ENCODE measurements at regions not wholly inside any gene's neighbourhood (a gene's known extent, or its start where the extent isn't known, plus 50 kb on each side); places are given as distances from the start of the nearest gene placed in this dataset.
"Not testable (repeated sequence)": the region's sequence is repeated elsewhere in the genome, so short reads cannot be mapped to it uniquely, and the experiment has no call there.

- Mint-ChIP-seq H3K9me3 (ENCODE audit: low read depth) (peaks cover 3% of the 10 kb centered on the region), H3K27me3 (no peaks in the 10 kb centered on the region), H3K4me1 (ENCODE audit: low read depth) (peaks cover 65% of the 10 kb centered on the region), H3K4me3 (ENCODE audit: low read depth) (no peak overlapping the region), H3K36me3 (ENCODE audit: insufficient read depth) (peaks cover 2% of the 10 kb centered on the region), H3K27ac (peak overlapping the region; percentile 6)
- no peak for TF ChIP-seq CTCF (IDR thresholded peaks at IDR 0.05; ENCODE audit: unreplicated experiment)
- DNase-seq (ENCODE audit: low spot score, unreplicated experiment) = no peak
Measured at GRCh38 chr6:14386263-14386662, 268.7 kb downstream of the CD83 start.

DNA sequence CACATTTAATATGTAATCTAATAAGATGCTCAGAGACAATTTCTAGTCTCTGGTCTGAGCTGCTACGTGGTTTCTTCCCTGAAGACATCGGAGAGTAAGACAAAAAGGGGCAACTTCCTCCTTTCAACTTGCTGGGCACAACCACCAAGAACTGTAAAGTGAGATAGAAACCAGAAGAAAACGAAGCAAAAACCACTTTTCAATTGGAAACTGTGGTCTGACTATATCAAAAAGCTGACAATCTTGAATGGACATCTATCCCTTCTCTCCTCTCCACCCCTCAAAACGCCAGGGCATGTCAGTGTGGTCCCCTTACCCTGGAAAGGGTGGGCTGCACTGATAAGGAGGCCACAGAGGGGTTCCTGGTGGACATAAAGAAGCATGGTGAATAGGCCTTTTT lies 269.1 kb downstream of the CD83 start:
- no peak for DNase-seq (ENCODE audit: low spot score, unreplicated experiment)
- Mint-ChIP-seq H3K4me1 (ENCODE audit: low read depth) (peaks cover 61% of the 10 kb centered on the region), H3K36me3 (ENCODE audit: insufficient read depth) (peaks cover 2% of the 10 kb centered on the region), H3K9me3 (ENCODE audit: low read depth) (peaks cover 3% of the 10 kb centered on the region), H3K4me3 (ENCODE audit: low read depth) (no peak overlapping the region), H3K27ac (no peak overlapping the region), H3K27me3 (no peaks in the 10 kb centered on the region)
- no peak for TF ChIP-seq CTCF (IDR thresholded peaks at IDR 0.05; ENCODE audit: unreplicated experiment)

DNA sequence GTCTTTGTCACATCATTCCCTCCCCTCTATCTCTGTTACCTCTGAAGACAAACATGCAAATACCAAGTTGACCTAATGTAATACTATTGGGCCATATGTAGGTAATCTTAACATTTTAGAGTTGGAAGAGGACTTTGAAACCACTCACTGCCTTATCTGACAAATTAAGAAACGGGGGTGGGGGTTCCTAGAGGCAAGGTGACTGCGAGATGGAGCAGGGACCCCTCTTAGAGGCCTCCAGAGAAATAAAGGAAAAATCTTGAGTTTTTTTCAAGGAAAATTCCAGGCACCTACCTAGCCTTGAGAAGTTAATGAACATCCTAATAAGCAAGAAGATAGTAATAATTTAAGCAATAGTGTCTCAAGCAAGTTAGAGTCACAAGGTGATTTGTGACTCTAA lies 270.8 kb downstream of the CD83 start:
- no peak overlapping the region for H3K27ac Mint-ChIP-seq
- peaks cover 3% of the 10 kb centered on the region for H3K36me3 Mint-ChIP-seq (ENCODE audit: insufficient read depth)
- peaks cover 49% of the 10 kb centered on the region for H3K4me1 Mint-ChIP-seq (ENCODE audit: low read depth)
- DNase-seq (ENCODE audit: low spot score, unreplicated experiment) = no peak
- no peak for TF ChIP-seq CTCF (IDR thresholded peaks at IDR 0.05; ENCODE audit: unreplicated experiment)
- no peak overlapping the region for H3K4me3 Mint-ChIP-seq (ENCODE audit: low read depth)
- peaks cover 3% of the 10 kb centered on the region for H3K9me3 Mint-ChIP-seq (ENCODE audit: low read depth)
- H3K27me3 Mint-ChIP-seq = no peaks in the 10 kb centered on the region

DNA sequence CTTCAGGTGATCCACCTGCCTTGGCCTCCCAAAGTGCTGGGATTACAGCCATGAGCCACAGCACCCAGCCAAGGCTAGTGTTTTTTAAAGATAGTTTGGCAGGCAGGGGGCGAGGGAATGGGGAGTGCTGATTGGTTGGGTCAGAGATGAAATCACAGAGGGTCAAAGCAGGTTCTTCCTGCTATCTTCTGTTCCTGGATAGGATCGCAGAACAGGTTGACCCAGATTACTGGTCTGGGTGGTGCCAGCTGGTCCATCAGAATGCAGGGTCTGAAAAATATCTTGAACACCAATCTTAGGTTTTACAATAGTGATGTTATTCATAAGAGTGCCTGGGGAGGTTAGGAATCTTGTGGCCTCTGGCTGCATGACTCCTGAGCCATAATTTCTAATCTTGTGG lies 272.2 kb downstream of the CD83 start:
- H3K27me3 Mint-ChIP-seq; H3K36me3 Mint-ChIP-seq (ENCODE audit: insufficient read depth); H3K27ac Mint-ChIP-seq; H3K4me3 Mint-ChIP-seq (ENCODE audit: low read depth); H3K9me3 Mint-ChIP-seq (ENCODE audit: low read depth); DNase-seq (ENCODE audit: low spot score, unreplicated experiment): not testable (repeated sequence)
- peaks cover 35% of the 10 kb centered on the region for H3K4me1 Mint-ChIP-seq (ENCODE audit: low read depth)

- Mint-ChIP-seq H3K9me3 (ENCODE audit: low read depth) (peaks cover 3% of the 10 kb centered on the region), H3K4me1 (ENCODE audit: low read depth) (peaks cover 26% of the 10 kb centered on the region), H3K36me3 (ENCODE audit: insufficient read depth) (peaks cover 1% of the 10 kb centered on the region), H3K27me3 (no peaks in the 10 kb centered on the region), H3K27ac (no peak overlapping the region), H3K4me3 (ENCODE audit: low read depth) (no peak overlapping the region)
- no peak for TF ChIP-seq CTCF (IDR thresholded peaks at IDR 0.05; ENCODE audit: unreplicated experiment)
- DNase-seq (ENCODE audit: low spot score, unreplicated experiment) = no peak
Measured at GRCh38 chr6:14390805-14391204, 273.2 kb downstream of the CD83 start.

DNA sequence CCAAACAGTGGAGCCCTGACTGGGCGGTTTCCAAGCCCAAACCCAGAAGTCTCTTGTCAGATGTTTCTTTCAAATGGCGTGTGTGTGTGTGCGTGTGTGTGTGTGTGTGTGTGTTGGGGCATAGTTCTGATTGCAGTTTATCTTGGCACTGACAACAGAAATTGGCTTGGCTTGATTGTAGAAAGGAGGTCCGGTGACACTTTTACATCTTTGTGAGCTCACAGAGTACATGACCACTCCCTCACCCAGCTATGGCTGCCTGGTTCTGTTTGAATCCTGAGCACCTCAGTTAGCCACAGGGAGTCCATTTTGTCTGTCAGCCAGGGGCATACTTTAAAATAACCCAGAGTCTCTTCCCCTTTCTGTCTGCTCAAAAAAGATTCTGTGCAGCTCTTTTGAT lies 276.3 kb downstream of the CD83 start:
- no peak for TF ChIP-seq CTCF (IDR thresholded peaks at IDR 0.05; ENCODE audit: unreplicated experiment)
- Mint-ChIP-seq H3K36me3 (ENCODE audit: insufficient read depth) (peaks cover 1% of the 10 kb centered on the region), H3K27me3 (no peaks in the 10 kb centered on the region), H3K9me3 (ENCODE audit: low read depth) (no peaks in the 10 kb centered on the region), H3K4me1 (ENCODE audit: low read depth) (peaks cover 8% of the 10 kb centered on the region), H3K4me3 (ENCODE audit: low read depth) (no peak overlapping the region), H3K27ac (no peak overlapping the region)
- DNase-seq (ENCODE audit: low spot score, unreplicated experiment) = no peak

Measured in progenitor cell of endocrine pancreas (in vitro differentiated cells).